AML-193 (cell line): ENCODE measurements at regions not wholly inside any gene's neighbourhood (a gene's known extent, or its start where the extent isn't known, plus 50 kb on each side); places are given as distances from the start of the nearest gene placed in this dataset.
"Not testable (repeated sequence)": the region's sequence is repeated elsewhere in the genome, so short reads cannot be mapped to it uniquely, and the experiment has no call there.

ENCODE experiments used
- DNase-seq, 2 experiments: peaks; one replicate each; lab custom pipeline; 2025; lab: John Stamatoyannopoulos, UW

- DNase-seq = no peak
Measured at GRCh38 chr2:49861821-49862220, 707.5 kb upstream of the FSHR start.

DNA sequence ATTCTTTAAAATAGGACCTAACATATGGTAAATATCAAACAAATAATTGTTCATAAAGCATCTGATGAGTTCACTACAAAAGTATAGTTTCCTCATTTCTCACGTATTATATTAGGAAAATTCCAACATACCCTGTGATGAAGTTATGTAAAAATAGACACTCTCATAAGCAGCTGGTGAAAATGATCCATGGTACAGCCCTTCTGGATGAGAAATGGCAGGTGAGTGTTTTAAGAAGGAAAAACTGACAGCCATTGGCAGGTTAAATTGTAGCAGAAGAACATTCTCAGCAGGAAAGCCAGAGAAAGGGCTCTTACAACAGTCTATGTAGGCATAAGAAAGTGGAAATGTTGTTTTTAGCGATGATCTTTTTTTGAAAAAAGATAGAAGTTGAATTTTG is 706.5 kb upstream of the FSHR start:
- no peak for DNase-seq

DNA sequence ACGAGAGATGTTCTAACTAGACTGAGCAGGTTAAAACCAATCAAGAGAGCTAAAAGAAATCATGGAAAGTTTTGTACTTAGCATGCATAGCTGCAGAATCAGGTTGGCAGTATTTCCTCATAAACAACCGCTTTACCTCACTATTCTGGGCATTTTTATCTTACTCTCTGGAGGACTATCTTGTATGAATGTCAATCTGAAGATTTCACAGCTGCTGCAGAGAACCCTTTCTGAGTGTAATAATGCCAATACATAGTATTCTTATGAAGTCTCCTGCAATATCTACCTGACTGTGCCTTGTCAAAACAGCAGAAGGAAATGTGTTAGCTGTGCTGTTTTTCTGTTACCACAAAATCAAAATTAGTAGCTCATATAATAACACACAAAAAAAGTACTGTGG is 705.9 kb upstream of the FSHR start:
- DNase-seq = no peak

DNA sequence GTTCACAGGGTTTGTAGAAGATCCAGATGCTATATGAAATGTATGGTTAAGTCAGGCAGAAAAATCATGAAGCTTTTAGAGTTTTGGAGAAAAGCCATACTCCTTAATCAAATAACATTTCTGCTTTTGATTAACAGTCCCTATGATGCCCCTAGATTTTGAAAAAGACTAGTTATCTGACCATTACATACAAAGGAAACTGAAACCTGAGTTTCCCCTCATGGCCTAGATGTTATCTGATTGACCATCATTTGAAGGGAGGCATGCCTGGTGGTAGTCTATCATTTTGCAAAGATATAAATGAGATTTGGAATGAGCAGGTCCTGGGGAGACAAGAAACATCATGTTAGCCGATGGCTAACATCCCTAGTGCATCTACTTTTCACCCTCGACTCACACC is 704.3 kb upstream of the FSHR start:
- no peak for DNase-seq

GRCh38 chr2:49858113-49858490 is 703.8 kb upstream of the FSHR start:
- no peak for DNase-seq

GRCh38 chr2:49857371-49858112 is 703.2 kb upstream of the FSHR start:
- DNase-seq = no peak

DNA sequence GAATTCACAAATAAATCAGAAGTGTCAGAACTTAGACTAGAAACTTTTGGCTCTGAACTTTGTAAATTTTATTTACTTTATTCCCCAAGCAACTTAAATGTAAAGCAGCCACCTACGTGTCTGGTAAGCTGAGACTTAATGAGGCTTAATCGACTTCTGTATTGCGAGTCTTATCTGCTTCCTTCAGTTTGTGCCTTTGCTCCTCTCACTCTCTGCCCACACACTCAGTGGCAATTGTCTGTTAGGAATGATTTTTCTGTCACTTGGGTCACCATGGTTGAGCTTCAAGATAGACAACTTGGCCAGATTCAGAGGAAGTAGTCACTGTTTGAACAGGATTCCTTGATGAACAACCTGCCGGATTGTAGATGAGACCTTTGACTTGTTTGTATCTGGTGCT is 691.4 kb upstream of the FSHR start:
- DNase-seq = no peak

DNA sequence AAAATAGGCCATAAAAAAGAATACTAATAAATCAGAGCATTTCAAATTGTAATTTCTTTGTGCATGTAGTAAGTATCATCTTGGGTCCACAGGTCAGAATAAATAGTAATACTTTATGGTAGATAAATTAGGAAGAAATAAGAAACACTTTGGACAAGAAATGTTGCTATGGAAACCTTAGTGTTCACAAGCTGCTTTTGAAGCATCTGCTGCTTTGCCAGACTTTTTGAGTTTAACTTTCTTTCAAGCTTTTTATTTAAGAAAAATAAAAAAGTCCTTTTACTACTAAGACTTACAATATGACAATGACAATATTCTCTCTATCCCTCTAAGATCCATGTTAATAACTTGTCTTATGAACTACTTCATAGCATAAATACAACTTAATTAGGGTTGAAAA is 690.7 kb upstream of the FSHR start:
- DNase-seq = no peak

DNA sequence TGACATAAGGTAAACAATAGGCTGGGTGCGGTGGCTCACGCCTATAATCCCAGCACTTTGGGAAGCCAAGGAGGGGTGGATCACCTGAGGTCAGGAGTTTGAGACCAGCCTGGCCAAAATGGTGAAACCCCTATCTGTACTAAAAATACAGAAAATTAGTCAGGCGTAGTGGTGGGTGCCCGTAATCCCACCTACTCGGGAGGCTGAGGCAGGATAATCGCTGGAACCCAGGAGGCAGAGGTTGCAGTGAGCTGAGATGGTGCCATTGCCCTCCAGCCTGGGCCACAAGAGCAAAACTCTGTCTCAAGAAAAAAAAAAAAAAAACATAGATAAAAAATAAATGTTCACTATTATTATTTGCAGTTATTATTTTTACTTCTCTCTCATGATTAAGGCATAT is 689.8 kb upstream of the FSHR start:
- not testable (repeated sequence) for DNase-seq

GRCh38 chr2:49843314-49843713 is 689.0 kb upstream of the FSHR start:
- DNase-seq = no peak

GRCh38 chr2:49840428-49840975 is 686.2 kb upstream of the FSHR start:
- no peak for DNase-seq

DNA sequence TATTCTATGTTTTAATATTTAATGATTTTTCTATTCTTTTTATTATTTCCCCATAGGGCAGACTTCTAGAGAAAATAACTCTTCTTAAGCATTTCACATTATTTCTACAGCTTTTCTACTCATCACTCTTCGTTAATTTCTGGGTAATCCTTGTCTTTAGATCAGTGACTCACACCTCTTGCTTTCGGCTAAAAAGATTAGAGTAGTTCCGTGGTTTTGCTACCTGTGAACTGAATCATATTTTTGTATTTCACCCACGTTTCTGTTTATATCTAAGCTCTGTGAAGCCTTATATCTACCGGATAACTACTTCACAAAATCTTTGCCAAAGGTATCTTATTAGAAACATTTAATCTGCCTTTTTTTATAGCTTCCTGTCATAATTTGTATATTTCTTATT is 685.5 kb upstream of the FSHR start:
- DNase-seq = no peak

GRCh38 chr2:49837561-49838293 is 683.4 kb upstream of the FSHR start:
- DNase-seq = no peak

DNA sequence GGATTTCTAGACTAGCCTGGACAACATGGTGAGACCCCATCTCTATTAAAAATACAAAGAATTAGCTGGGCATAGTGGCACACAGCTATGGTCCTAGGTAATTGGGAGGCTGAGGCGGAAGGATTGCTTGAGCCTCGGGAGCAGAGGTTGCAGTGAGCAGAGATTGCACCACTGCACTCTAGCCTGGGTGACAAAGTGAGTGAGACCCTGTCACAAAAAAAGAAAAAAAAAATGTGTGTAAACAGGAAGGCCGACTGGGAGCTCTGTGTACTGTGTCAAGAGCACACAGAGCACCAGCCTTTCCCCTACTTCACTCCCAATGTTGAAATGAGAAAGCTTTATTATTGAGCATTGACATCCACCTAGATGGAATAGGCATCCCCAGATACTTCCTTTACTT is 681.7 kb upstream of the FSHR start:
- DNase-seq = no peak

DNA sequence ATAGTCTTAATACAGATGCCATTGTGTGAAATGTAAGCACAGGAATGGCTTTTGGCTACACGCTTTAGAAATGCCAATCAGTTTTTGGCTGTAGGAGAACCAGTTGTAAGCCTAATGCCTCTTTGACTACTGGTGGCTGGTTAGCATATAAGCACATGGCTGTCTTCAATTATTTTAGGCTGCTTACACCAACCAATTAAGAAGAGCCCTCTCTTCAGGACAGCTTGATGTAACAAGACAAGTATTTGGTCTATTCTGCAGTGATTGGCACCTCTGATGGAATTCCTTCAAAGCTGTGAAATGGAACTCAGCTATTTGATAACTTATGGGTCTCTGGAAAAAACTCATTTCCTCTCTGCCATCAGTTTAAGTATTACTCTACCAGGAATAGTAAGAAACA is 680.1 kb upstream of the FSHR start:
- DNase-seq = no peak

DNA sequence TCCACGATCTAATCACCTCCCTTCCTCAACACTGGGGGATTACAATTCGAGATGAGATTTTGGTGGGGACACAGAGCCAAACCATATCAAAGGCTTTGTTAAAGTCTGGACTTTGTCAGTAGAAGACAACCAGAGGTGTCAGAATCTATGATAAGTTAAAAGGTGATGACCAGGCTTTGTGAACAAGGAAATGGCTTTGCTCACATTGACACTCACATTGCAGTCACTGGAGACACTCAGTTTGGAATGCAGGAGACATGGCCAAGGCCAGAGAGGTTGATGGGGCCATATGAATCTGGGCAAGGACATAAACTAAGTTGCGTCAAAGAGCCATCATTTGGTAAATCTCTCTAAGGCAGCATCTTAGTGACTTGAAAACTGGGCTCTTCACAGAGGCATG is 678.2 kb upstream of the FSHR start:
- DNase-seq = no peak

DNA sequence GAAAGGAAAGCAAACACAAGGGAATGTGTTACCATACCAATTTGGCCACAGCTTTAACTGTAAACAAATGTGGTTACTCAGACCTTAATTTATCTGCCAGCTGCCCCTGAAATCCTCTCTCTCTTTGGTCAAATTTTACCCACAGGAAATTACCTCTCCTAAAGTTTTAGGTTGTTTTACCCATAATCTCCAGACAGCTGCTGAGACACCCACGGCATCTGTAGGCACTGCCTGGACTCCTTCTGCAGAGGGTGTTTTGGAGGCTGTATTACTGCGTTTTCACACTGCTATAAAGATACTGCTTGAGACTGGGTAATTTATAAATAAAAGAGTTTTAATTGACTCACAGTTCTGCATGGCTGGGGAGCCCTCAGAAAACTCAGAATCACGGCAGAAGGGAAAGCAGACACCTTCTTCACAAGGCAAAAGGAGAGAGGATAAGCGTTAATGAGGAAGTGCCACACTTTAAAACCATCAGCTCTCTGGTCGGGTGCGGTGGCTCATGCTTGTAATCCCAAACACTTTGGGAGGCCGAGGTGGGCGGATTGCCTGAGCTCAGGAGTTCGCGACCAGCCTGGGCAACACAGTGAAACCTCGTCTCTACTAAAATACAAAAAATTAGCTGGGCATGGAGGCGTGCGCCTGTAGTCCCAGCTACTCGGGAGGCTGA is 677.5 kb upstream of the FSHR start:
- no peak for DNase-seq

DNA sequence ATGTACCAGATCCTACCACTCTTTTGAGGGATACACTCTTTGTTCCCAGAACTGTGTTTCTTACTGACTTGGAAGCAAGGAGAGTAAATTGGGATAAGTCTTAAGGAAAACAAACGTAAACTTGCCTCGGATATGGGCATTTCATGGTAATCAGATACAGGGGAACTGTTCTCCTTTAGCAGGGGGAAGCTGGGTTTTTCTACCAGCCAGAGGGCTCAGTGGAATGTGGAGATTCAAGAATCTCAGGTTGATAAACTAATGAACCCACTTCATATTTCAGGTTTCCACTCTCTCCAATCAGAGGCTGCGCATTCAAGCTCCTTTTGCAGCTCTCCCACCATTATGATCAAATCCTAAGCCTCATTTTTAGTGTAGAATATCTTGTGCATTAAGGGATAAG is 676.5 kb upstream of the FSHR start:
- DNase-seq = no peak

- DNase-seq = no peak
Measured at GRCh38 chr2:49827366-49827765, 673.1 kb upstream of the FSHR start.

DNA sequence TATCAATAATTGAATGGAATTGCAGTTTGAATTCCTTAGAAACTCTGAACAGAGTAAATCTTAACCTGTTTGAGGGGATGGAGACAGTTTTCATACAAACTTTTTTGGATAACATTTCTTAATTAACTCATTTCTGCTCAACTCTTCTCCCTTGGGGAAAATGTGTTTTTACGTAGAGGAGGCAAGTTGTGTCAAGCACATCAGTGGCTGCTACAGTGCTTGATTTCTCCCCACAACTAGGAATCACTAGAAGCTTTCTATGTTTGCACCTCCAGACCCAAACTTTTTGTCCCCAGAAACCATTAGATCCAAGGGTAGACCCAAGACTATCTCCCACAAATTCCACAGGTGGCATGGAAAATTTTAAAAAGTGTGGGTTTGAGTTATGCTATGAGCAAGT is 658.9 kb upstream of the FSHR start:
- DNase-seq = no peak

GRCh38 chr2:49812730-49813129 is 658.4 kb upstream of the FSHR start:
- no peak for DNase-seq

DNA sequence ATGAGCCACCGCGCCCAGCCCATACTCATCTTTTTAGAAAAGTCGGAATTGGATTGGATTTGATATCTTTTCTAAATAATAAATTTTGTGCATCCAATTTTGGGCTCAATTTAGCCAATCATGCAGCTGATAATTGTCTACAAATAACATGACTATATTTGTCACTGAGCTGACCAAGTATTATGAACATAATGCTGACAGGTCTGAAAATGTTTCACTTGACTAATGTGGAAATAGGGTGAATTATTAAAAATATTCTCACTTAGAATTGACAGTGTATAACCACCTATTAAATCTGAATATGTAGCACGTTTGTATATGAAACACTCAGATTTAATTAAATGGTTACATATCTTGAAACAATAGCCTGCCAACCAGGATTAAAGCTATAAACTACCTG is 657.2 kb upstream of the FSHR start:
- no peak for DNase-seq

GRCh38 chr2:49807689-49808088 is 653.4 kb upstream of the FSHR start:
- no peak for DNase-seq
